SU-DHL-6 (cell line): ENCODE measurements at regions not wholly inside any gene's neighbourhood (a gene's known extent, or its start where the extent isn't known, plus 50 kb on each side); places are given as distances from the start of the nearest gene placed in this dataset.

Source experiments
- CTCF ChIP-seq: fragments of 200-600 bp; sonication (generic); IDR thresholded peaks from one replicate; pipeline ENCODE4 v1.5.1; 2017; ENCODE audit warnings: antibody characterized with exemption, mild to moderate bottlenecking, low read length, moderate library complexity; ENCODE audit not compliant: insufficient read depth, poor library complexity, severe bottlenecking
- EZH2phosphoT487 ChIP-seq: fragments of 200-600 bp; sonication (generic), shearing (Covaris generic); conservative IDR thresholded peaks from 2 replicates; pipeline ENCODE4 v1.6.1; 2018; ENCODE audit warnings: mild to moderate bottlenecking, antibody characterized with exemption, low read length, moderate library complexity, mixed read lengths

- TF ChIP-seq CTCF (no peak), EZH2phosphoT487 (no peak)
Measured at GRCh38 chr13:106400289-106400688, 135.2 kb downstream of the EFNB2 start.
